GM23338 (cell line): ENCODE measurements at regions not wholly inside any gene's neighbourhood (a gene's known extent, or its start where the extent isn't known, plus 50 kb on each side); places are given as distances from the start of the nearest gene placed in this dataset.
A peak's percentile ranks its signal among the peaks of the same experiment; 100 is the strongest.

ENCODE experiments used
- ATAC-seq: fragments of 200-7000 bp; cut with Tn5 transposase; 3 replicates; pipeline ENCODE4 v1.9.1; 2020
- DNase-seq: peaks from one replicate; pipeline ENCODE4 v3.0.0-alpha.2; 2015; ENCODE audit warnings: low spot score
- H2AFZ ChIP-seq: fragments of 200-600 bp; sonication (generic); 2 replicates; pipeline ENCODE4 v1.8.0; 2016; ENCODE audit warnings: antibody characterized with exemption, mild to moderate bottlenecking, moderate library complexity
- H3F3A ChIP-seq: fragments of 200-600 bp; sonication (generic); replicated peaks from 2 replicates; pipeline ENCODE4 v1.8.0; 2017; ENCODE audit warnings: antibody characterized with exemption, mixed run types, low read depth
- H3K27ac ChIP-seq: fragments of 200-600 bp; sonication (generic); 2 replicates; pipeline ENCODE4 v1.6.1; 2016; ENCODE audit warnings: low read depth
- H3K27me3 ChIP-seq: fragments of 200-600 bp; sonication (generic); 2 replicates; pipeline ENCODE4 v1.8.0; 2016; ENCODE audit warnings: mild to moderate bottlenecking, mixed run types, moderate library complexity; ENCODE audit not compliant: insufficient read depth
- H3K36me3 ChIP-seq: fragments of 200-600 bp; sonication (generic); 2 replicates; pipeline ENCODE4 v1.8.0; 2016; ENCODE audit warnings: mild to moderate bottlenecking; ENCODE audit not compliant: insufficient read depth
- H3K4me1 ChIP-seq: fragments of 200-600 bp; sonication (generic); 2 replicates; pipeline ENCODE4 v1.8.0; 2016; ENCODE audit warnings: mild to moderate bottlenecking, moderate library complexity; ENCODE audit not compliant: insufficient read depth
- H3K4me2 ChIP-seq: fragments of 200-600 bp; sonication (generic); 2 replicates; pipeline ENCODE4 v1.7.1; 2017; ENCODE audit warnings: mixed run types
- H3K4me3 ChIP-seq: fragments of 200-600 bp; sonication (generic); 2 replicates; pipeline ENCODE4 v1.6.1; 2016; ENCODE audit warnings: mixed run types
- H3K79me2 ChIP-seq: fragments of 200-600 bp; sonication (generic); replicated peaks from 2 replicates; pipeline ENCODE4 v1.8.0; 2017; ENCODE audit warnings: mild to moderate bottlenecking; ENCODE audit not compliant: insufficient read depth
- H3K9me2 ChIP-seq: fragments of 200-600 bp; sonication (generic); 2 replicates; pipeline ENCODE4 v1.8.0; 2017; ENCODE audit not compliant: insufficient read depth
- H4K20me1 ChIP-seq: fragments of 200-600 bp; sonication (generic); replicated peaks from 2 replicates; pipeline ENCODE4 v1.8.0; 2017; ENCODE audit warnings: mild to moderate bottlenecking; ENCODE audit not compliant: insufficient read depth
- H3K27ac Mint-ChIP-seq: 2 replicates; pipeline ENCODE4 v1.8.0; 2020; ENCODE audit warnings: inconsistent platforms, mild to moderate bottlenecking, moderate library complexity, mixed read lengths
- H3K27me3 Mint-ChIP-seq: 3 replicates; pipeline ENCODE4 v1.8.0; 2022; ENCODE audit warnings: low read depth, mild to moderate bottlenecking, moderate library complexity, mixed read lengths, inconsistent platforms; ENCODE audit not compliant: insufficient read depth, poor library complexity
- H3K36me3 Mint-ChIP-seq: 3 replicates; pipeline ENCODE4 v1.8.0; 2021; ENCODE audit warnings: low read depth, mild to moderate bottlenecking, inconsistent platforms, moderate library complexity, mixed read lengths
- H3K4me1 Mint-ChIP-seq: 3 replicates; pipeline ENCODE4 v1.8.0; 2020; ENCODE audit warnings: mild to moderate bottlenecking, inconsistent platforms, mixed read lengths
- H3K4me3 Mint-ChIP-seq: 3 replicates; pipeline ENCODE4 v1.8.0; 2021; ENCODE audit warnings: moderate library complexity, mild to moderate bottlenecking, inconsistent platforms, mixed read lengths
- H3K9me3 Mint-ChIP-seq: 3 replicates; pipeline ENCODE4 v1.8.0; 2020; ENCODE audit warnings: moderate library complexity, mild to moderate bottlenecking, inconsistent platforms, mixed read lengths
- CREB1 ChIP-seq: fragments of 250-450 bp; sonication (Bioruptor Pico); IDR thresholded peaks from 2 replicates; pipeline ENCODE4 v1.5.0; 2020; ENCODE audit warnings: low read depth, mild to moderate bottlenecking, moderate library complexity
- NANOG ChIP-seq: IDR thresholded peaks from 2 replicates; pipeline ENCODE4 v1.6.1; 2016; ENCODE audit warnings: antibody characterized with exemption, borderline replicate concordance
- ZNF462 ChIP-seq: fragments of 250-450 bp; sonication (Bioruptor Pico); IDR thresholded peaks from 2 replicates; pipeline ENCODE4 v1.5.0; 2020; ENCODE audit warnings: mild to moderate bottlenecking, moderate library complexity
- TF ChIP-seq, protein P1 (sequence below): IDR thresholded peaks from one replicate; pipeline ENCODE4 v1.6.1; 2018; ENCODE audit warnings: antibody characterized with exemption; ENCODE audit not compliant: unreplicated experiment

- Mint-ChIP-seq H3K4me3 (no peak overlapping the region), H3K27ac (no peak overlapping the region; the same call in 1 of the 2 replicates), H3K36me3 (no peaks in the 10 kb centered on the region), H3K4me1 (peaks cover 5% of the 10 kb centered on the region; the same call in 2 of the 3 replicates), H3K9me3 (no peaks in the 10 kb centered on the region), H3K27me3 (no peaks in the 10 kb centered on the region)
- Histone ChIP-seq H3K79me2 (no peaks in the 10 kb centered on the region), H3K27ac (no peak overlapping the region), H2AFZ (no peak overlapping the region), H3K27me3 (no peaks in the 10 kb centered on the region), H4K20me1 (no peaks in the 10 kb centered on the region), H3K4me3 (no peak overlapping the region), H3K4me2 (no peak overlapping the region), H3K4me1 (no peaks in the 10 kb centered on the region), H3K36me3 (no peaks in the 10 kb centered on the region), H3F3A (no peaks in the 10 kb centered on the region), H3K9me2 (no peaks in the 10 kb centered on the region)
- DNase-seq (peak; percentile 88), ATAC-seq (peak; percentile 96)
- TF ChIP-seq, protein P1, sequence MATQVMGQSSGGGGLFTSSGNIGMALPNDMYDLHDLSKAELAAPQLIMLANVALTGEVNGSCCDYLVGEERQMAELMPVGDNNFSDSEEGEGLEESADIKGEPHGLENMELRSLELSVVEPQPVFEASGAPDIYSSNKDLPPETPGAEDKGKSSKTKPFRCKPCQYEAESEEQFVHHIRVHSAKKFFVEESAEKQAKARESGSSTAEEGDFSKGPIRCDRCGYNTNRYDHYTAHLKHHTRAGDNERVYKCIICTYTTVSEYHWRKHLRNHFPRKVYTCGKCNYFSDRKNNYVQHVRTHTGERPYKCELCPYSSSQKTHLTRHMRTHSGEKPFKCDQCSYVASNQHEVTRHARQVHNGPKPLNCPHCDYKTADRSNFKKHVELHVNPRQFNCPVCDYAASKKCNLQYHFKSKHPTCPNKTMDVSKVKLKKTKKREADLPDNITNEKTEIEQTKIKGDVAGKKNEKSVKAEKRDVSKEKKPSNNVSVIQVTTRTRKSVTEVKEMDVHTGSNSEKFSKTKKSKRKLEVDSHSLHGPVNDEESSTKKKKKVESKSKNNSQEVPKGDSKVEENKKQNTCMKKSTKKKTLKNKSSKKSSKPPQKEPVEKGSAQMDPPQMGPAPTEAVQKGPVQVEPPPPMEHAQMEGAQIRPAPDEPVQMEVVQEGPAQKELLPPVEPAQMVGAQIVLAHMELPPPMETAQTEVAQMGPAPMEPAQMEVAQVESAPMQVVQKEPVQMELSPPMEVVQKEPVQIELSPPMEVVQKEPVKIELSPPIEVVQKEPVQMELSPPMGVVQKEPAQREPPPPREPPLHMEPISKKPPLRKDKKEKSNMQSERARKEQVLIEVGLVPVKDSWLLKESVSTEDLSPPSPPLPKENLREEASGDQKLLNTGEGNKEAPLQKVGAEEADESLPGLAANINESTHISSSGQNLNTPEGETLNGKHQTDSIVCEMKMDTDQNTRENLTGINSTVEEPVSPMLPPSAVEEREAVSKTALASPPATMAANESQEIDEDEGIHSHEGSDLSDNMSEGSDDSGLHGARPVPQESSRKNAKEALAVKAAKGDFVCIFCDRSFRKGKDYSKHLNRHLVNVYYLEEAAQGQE = no peak
- TF ChIP-seq CREB1 = 0 out of 2 replicates have a peak, but pooled peaks have one; percentile 16
Measured at GRCh38 chr5:35369965-35370790, 139.9 kb upstream of the PRLR start.

DNA sequence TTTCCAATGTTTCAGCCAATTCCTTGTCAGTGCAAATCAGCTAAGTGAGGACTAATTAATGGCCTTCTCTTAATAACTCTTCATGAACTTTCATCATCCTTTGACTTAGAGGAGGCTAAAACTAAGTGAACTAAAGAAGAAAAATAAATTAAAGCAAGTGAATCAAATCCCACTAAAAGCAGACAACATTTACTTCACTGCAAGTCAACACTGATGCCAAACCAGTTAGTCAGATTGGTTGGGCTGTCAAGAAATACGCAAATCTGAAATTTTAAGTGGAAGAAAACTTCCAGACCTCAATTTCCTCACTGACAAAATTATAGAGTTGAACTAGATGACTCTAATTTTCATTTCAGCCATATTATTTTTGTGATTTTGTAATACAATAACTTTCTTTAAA, 137.2 kb upstream of the PRLR start:
- Mint-ChIP-seq H3K9me3 (no peaks in the 10 kb centered on the region), H3K4me1 (peaks cover 5% of the 10 kb centered on the region; the same call in 2 of the 3 replicates), H3K4me3 (no peak overlapping the region), H3K27me3 (no peaks in the 10 kb centered on the region), H3K36me3 (no peaks in the 10 kb centered on the region), H3K27ac (no peak overlapping the region)
- Histone ChIP-seq H3K27ac (no peak overlapping the region), H3K4me2 (no peak overlapping the region), H3K4me1 (no peaks in the 10 kb centered on the region), H3F3A (no peaks in the 10 kb centered on the region), H4K20me1 (no peaks in the 10 kb centered on the region), H2AFZ (no peak overlapping the region), H3K36me3 (no peaks in the 10 kb centered on the region), H3K9me2 (no peaks in the 10 kb centered on the region), H3K27me3 (no peaks in the 10 kb centered on the region), H3K79me2 (no peaks in the 10 kb centered on the region), H3K4me3 (no peak overlapping the region)
- no peak for DNase-seq
- TF ChIP-seq NANOG = no peak
- TF ChIP-seq, protein P1 = no peak
- no peak for TF ChIP-seq ZNF462
- ATAC-seq = no peak
